GM12872 (cell line): ENCODE measurements at regions not wholly inside any gene's neighbourhood (a gene's known extent, or its start where the extent isn't known, plus 50 kb on each side); places are given as distances from the start of the nearest gene placed in this dataset.

ENCODE experiments used
- CTCF ChIP-seq: IDR thresholded peaks from 3 replicates; pipeline ENCODE4 v1.5.1; 2011; ENCODE audit warnings: low read depth, mild to moderate bottlenecking, low read length, moderate library complexity; ENCODE audit not compliant: insufficient read depth

- no peak for TF ChIP-seq CTCF
Measured at GRCh38 chr11:129639300-129639699, 176.3 kb upstream of the TMEM45B start.

GRCh38 chr11:129640671-129641070 lies 175.0 kb upstream of the TMEM45B start:
- TF ChIP-seq CTCF: no peak

GRCh38 chr11:129643031-129643721 lies 172.5 kb upstream of the TMEM45B start:
- TF ChIP-seq CTCF: no peak

- no peak for TF ChIP-seq CTCF
Measured at GRCh38 chr11:129644326-129644725, 171.3 kb upstream of the TMEM45B start.

GRCh38 chr11:129645943-129646342 lies 169.7 kb upstream of the TMEM45B start:
- no peak for TF ChIP-seq CTCF

- no peak for TF ChIP-seq CTCF
Measured at GRCh38 chr11:129652835-129653234, 162.8 kb upstream of the TMEM45B start.

- no peak for TF ChIP-seq CTCF
Measured at GRCh38 chr11:129655247-129655832, 160.3 kb upstream of the TMEM45B start.
